ENCODE measurements at regions not wholly inside any gene's neighbourhood (a gene's known extent, or its start where the extent isn't known, plus 50 kb on each side); places are given as distances from the start of the nearest gene placed in this dataset.

DNA sequence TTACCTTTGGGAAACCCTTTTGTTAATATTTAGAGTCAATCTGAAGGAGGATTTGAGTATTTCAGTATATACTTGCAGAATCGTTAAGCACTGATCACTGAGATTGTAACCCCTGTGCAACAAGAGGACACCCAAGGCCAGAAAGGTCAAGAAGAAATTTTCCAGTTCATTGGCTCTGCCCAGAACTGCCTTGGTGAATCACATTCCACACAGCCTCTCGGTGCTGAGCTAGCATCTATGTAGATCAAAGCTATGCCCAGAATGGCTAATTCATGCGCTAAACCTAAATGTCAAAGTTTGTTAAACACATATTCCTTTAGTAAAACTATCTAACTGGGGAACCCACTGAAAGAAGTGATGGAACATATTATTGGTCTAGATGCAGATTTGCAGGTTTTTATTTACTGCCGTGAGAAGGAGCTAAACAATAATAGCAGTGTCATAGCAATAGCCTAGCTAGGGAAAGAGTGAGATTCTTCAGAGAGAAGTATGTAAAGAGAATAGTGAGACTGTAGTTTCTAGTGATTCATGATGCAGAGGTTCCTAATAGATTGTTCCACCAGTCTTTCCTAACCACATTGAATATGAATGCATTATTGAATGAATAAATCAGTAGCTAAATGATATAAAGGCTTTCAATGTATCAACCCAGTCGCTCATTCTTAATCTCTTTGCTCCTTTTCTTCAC, 423.2 kb upstream of the CRIM1 start:
- no peak for TF ChIP-seq CTCF (IDR thresholded peaks at IDR 0.05)
- DNase-seq (ENCODE audit: low spot score) (no peak), ATAC-seq (ENCODE audit: low FRiP score) (no peak)

DNA sequence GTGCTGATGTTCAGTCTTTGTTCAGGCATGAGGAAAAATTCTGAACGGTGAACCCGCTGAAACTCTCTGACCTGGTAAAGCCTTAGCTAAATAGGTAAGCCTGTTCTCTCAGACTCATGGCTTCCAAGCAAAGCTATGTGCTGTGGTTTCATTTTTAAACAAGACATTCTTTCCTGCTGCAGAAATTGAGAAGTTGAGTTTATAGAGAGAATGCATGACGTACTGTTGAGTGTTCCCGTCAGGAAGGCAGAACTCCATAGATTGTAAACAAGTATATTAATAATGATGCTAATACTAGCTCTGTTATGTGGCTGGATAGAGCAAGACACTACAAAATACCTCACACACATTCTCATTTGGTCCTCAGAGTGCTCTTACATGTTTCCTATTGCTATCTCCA, 424.0 kb upstream of the CRIM1 start:
- ATAC-seq (ENCODE audit: low FRiP score) (no peak), DNase-seq (ENCODE audit: low spot score) (no peak)
- TF ChIP-seq CTCF (IDR thresholded peaks at IDR 0.05): no peak

GRCh38 chr2:35931115-35931514, 424.5 kb upstream of the CRIM1 start:
- no peak for TF ChIP-seq CTCF (IDR thresholded peaks at IDR 0.05)
- ATAC-seq (ENCODE audit: low FRiP score): no peak
- DNase-seq (ENCODE audit: low spot score): no peak

DNA sequence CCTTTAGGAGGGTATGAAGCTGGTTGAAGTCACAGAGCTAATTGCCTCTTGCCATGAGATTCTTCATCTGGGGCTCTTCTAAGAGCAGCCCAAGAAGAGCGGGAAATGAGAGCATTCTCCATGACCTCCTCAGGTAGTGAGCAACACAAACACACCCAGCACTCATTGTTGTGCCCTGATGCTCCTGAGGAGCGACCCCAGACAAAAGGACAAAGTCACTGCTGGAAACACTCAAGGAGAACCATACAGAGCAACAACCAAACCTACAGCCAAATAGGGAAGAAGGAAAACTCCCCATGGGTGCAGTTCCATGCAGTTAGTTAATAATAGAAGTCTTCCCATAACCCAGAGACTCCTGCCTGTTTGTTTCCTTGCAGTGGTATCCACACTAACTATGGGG, 426.0 kb upstream of the CRIM1 start:
- ATAC-seq (ENCODE audit: low FRiP score): no peak
- TF ChIP-seq CTCF (IDR thresholded peaks at IDR 0.05): no peak
- DNase-seq (ENCODE audit: low spot score): no peak

- no peak for ATAC-seq (ENCODE audit: low FRiP score)
- no peak for TF ChIP-seq CTCF (IDR thresholded peaks at IDR 0.05)
Observed at GRCh38 chr2:35920061-35920460, 435.5 kb upstream of the CRIM1 start.

GRCh38 chr2:35915261-35915660, 440.3 kb upstream of the CRIM1 start:
- TF ChIP-seq CTCF (IDR thresholded peaks at IDR 0.05): no peak
- no peak for ATAC-seq (ENCODE audit: low FRiP score)
- no peak for DNase-seq (ENCODE audit: low spot score)

More at GRCh38 chr2:35920061-35920460, 435.5 kb upstream of the CRIM1 start:
- DNase-seq (ENCODE audit: low spot score): no peak

DNA sequence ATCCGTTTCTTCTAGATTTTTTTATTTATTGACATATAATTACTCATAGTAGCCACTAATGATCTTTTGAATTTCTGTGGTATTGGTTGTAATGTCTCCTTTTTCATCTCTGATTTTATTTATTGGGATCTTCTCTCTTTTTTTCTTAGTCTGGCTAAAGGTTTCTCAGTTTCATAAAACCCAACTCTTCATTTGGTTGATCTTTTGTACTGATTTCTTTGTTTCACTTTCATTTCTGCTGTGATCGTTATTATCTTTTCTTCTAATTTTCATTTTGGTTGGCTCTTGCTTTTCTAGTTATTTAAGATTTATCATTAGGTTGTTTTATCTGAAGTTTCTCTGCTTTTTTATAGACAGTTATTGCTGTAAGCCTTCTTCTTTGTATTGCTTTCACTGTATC, 463.6 kb upstream of the CRIM1 start:
- ATAC-seq (ENCODE audit: low FRiP score): no peak
- TF ChIP-seq CTCF (IDR thresholded peaks at IDR 0.05): no peak

More for the DNA sequence above, 463.6 kb upstream of the CRIM1 start:
- DNase-seq (ENCODE audit: low spot score): no peak

All from omental fat pad (tissue), 3 donors.